D341Med (cell line): ENCODE measurements at regions not wholly inside any gene's neighbourhood (a gene's known extent, or its start where the extent isn't known, plus 50 kb on each side); places are given as distances from the start of the nearest gene placed in this dataset.
"Not testable (repeated sequence)": the region's sequence is repeated elsewhere in the genome, so short reads cannot be mapped to it uniquely, and the experiment has no call there.

ENCODE experiments used
- DNase-seq: peaks from one replicate; pipeline ENCODE4 v3.0.0; 2012; ENCODE audit warnings: low spot score

DNA sequence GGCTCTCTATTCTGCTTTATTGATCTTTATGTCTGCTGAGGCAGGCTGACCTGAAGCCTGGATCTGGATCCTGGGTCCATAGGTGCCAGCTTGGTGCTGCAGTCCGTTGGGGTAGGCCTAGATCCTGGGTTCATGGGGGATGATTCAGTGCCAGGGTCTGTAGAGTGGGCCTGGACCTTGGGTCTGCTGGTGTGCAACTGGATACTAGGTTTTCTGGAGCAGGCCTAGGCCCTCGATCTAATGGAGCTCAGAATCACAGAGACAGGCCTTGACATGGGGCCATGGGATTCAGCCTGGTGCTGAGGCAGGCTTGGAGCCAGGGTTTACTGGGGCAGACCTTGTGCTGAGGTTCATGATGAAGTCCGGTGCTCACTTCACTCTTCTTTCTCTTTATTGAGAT, 358.6 kb downstream of the TEX13C start:
- DNase-seq = no peak

DNA sequence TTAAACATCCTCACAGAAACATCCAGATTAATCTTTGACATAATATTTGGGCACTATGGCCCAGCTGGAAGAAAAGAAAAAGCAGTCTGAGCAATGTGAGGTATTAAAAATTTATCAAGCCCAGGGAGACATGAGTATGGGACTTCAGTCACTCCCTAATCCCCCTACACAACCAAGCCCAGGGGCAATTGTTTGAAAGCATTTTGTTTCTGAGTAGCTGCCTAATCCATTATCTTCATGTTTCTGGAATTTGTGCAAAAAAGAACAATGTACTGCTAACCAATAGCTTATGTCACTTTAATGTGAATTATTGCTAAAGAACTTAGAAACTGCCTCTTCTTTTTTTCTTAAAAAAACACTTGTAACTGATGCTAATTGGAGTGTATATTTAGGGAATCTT, 360.7 kb downstream of the TEX13C start:
- no peak for DNase-seq

DNA sequence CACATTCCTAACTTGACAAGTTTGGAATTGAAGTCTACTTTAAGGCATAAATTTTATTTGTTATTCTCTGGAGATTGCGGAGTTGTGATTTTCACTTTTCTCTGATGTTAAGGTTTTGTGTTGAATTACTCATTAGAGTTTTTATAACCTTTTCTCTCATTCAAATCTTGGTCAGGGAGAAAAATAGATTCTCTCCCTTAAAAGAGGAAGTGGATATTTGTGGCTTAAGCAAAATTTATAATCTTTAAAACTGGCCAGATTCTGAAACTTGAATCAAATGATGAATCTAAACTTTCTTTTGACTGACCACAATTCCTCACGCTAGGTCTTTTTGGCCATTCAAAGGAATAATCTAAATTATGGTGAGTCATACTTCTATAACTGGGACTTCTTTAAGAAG, 361.4 kb downstream of the TEX13C start:
- no peak for DNase-seq

DNA sequence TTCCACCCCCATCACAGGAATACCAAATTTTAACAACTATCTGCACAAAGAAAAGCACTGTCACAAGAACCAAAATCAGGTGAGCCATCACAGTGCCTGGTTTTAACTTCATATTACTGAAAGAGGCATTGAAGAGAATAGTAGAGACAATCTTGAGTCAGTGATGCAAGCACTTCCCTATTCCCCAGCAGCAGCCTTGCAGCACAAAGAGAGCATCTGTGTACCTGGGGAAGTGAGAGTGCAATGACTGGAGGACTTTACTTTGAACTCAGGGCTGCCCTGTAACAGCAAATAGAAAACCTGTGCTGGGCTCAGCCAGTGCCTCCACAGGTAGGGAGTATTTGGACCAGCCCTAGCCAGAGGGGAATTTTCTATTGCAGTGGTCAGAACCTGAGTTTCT, 361.8 kb downstream of the TEX13C start:
- DNase-seq = no peak

DNA sequence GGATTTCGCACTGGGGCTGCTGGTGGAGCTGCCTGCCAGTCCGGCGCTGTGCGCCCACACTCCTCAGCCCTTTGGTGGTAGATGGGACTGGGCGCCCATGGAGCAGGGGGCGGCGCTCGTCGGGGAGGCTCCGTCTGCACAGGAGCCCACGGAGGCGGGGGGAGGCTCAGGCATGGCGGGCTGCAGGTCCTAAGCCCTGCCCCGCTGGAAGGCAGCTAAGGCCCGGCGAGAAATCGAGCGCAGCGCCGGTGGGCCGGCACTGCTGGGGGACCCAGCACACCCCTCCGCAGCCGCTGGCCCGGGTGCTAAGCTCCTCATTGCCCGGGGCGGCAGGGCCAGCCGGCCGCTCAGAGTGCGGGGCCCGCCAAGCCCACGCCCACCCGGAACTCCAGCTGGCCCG, 370.9 kb downstream of the TEX13C start:
- DNase-seq = not testable (repeated sequence)

DNA sequence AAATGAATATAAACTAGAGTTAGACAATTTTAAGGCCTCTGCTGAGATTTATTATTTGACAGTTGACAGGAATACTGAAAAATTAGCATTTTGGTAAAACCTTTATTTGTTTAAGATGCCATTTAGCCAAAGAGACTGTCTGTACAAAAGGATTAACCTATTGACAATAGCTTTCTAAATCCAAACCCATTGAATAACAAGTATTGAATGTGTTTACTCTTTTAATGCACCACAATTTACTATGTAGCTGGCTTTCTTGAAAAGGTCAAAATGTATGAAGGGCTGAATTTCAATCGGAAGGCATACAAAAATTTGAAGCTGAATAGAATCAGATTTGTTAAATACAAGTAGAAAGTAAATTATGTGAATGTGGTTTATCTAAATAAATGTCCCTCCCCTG, 374.5 kb downstream of the TEX13C start:
- no peak for DNase-seq

DNA sequence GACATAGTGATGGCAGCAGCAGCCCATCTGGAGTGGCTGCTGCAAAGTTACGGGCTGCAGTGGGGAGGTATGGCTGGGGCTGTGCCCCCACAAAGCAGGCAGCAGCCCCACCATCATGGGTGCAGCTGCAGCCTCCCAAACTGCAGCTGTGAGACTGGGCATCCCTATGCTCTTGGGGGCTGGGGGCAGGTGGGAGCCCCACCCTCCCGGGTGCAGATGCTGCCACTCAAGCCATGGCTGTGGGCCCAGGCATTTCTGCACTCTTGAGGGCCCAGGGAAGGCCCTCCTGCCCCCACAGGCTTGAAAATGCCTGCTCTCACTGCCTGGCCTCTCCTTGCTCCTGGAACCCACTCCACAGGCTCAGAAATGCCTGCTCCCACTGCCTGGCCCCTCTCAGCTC, 389.4 kb downstream of the TEX13C start:
- no peak for DNase-seq

DNA sequence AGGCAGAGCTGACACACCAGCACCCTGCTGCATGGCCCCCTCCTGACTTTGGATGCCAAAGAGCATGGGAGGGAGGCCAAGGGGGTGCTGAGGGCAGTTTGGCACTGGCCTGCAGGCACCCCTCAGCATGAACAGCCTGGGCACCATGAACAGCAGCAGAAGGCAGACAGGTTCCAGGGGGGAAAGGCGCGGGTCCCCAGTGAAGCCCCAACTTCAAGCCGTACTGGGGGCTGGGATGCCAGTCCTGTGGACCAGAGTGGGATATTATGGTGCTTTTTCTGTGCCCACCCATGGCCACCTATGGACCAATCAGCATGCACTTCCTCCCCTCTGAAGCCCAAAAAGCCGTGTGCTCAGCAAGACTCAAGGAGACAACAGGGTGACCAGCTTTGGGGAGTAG, 389.9 kb downstream of the TEX13C start:
- DNase-seq = no peak

DNA sequence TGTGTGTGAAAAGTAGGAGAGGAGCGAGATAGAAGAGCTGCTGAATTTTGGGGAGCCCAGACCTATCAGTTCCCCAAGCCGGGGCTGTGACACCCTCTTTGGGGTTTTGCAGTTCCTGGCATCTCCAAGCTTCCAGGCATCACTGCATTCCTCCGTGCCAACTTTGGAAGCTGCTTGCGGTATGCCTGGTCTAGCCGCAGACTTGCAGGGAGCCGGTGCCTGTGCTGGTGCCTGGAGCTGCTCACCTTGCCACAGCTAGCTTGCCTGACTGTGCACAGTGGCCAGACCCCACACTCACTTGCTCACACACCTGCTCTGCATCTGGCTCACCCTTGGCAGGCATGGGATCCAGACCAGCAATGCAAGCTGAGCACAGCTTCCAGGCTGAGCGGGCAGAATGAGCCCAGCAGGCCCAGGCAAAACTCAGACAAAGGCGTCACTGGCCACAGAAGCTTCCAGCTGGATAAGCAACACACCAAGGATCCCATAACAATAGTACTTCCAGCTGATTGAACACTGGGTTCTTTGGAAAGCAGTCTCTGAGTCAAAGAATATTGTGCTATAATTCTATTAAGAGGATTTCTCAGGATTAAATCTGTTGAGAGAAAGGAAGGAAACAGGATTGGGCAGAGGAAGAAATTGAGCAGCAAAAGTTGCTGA, 390.9 kb downstream of the TEX13C start:
- DNase-seq = no peak

DNA sequence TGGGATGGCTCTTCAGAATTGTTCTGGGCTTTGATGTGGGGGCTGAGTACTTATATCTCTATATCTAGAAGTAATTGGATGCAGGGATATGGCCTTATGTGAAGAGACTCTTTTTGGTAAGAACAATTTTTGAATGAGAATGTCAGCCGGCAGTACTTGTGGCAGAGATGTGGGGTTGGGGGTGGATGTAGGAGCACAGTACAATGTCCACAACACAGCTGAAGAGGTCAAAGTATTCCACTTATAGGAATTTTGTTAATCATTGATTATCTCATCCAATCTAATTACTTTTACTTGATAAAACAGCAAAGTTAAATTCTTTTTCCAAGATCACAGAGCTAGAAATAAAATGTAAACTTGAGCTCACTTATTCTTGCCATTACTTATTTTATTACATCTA, 391.4 kb downstream of the TEX13C start:
- DNase-seq = no peak

DNA sequence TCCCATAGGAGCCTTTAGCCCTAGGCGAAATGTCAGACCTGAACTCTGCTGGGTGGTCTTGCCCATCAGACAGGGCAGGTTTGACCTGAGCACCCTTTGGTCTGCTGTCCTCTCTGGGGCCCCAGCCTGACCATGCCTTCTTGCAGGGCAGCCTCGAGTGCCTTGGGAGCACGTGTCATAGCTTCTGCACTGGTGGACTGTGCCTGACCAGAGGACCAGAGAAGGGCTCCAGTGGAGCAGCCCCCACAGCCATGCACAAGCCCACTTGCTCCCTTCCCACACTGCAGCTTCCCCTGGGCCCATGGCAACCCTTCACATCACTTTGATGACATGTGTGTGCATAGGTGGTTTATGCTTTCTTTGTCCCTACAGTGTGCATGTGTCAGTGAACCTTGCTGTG, 394.0 kb downstream of the TEX13C start:
- no peak for DNase-seq

DNA sequence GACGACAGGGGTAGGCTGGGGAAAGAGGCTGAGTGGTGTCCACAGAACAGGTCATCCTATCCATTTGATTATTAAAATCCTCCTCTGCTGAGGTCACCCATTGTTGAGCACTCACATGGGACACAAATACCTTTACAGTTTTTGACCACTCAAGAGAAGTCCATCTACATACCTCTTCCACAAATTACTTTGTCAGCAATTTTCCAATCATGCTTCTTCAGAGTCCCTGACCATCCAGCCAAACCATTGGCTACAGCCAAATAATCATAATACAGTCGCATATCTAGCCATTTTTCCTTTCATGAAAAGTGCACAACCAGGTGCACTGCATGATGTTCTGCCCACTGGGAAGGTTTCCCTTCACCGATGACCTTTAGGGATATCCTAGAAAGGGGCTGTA, 407.4 kb downstream of the TEX13C start:
- DNase-seq = no peak

DNA sequence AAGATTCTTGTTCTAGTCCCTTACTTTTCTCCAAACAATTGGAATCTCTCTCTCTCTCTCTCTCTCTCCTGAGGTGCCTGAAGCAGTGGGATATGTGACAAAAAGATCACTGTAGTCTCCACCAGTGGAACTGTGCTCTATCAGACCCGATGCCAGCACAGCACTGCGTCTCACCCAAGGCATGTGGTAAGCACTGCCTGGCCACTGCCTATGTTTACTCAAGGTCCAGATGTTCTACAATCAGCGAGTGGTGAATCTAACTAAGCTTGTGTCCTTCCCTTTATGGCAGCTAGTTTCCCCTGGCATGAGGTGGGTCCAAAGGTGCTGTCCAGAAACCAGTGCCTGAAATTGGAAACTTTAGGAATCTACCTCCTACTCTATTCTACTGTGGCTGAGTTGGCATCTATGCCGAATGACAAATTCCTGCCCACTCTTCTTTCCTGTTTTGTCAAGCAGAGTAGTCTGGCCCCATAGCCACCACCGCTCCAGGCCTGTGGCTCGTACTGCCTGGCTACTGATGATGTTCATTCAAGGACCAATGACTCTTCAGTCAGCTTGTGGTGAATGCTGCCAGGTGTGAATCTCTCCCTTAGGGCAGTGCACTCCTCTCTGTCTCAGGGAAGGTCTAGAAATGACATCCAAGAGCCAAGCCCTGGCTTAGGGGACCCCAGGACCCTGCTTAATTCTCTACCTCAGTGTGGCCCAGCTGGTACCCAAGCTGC, 416.5 kb downstream of the TEX13C start:
- DNase-seq = no peak

DNA sequence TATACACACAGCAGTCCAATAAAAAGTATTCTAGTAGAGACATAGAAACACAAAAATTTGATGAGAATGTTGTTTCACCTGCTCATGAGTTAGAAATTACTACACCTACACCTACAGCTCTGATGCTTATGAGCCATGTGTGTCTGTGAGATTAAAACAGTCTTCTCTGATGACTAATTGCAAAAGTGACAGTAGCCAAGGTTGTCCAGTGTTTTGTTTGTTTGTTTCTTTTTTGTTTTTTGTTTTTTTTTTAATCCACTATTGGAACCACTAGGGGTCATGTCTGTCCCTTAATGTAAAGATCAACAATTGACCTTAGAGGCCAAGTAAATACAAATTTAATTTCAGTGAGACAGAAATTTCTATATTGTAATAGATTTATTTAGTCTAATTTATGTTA, 423.1 kb downstream of the TEX13C start:
- no peak for DNase-seq

DNA sequence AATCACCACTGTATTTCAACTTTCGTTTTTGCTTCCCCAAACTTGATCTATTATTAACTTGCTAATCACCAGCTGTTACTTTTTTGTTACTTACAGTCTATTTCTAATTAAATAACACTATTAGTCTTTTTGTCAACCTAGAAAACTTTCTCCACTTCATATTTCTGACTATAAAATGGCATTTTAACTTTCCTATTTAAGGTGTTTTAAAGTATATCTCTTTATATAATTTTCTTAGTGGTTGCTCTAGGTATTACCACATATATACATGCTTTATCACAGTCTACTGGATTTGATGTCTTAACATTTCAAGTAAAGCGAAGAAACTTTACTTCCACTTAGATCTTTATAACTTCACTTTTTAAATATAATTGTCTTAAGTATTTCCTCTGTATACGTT, 421.2 kb downstream of the DCAF12L2 start:
- no peak for DNase-seq

DNA sequence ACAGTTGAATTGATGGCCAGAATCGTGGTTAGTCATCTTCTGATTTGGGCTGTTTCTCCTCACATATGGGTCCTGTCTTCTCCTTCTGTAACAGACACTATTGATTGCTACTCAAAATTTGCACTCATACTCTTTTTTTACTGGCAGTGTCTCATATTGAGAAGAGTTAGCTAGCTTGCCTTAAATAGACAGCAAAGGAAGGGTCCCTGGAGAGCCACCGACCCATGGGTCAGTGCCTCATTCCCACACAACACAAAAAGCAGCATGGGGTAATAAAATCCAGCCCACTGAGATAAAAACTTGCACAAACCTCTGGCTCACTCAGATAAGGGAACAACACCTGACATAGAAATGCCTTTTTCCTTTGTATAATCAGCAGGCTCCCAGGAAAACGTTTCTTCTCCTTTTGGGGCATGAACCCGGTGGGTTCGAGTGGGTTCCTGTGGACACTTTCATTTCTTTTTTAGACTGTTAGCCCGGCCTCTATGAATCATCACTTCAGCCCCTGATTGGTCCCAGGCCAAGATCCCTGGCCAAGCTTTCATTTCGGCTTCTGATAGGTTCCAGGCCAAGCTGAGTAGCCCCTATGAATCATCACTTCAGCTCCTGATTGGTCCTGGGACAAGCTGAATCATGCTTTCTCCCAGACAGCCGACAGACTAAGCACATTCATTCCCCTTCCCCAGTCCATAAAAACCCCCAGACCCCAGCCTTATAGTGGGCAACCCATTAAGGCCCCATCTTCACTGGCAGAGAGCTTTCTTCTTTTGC, 408.1 kb downstream of the DCAF12L2 start:
- DNase-seq = no peak

DNA sequence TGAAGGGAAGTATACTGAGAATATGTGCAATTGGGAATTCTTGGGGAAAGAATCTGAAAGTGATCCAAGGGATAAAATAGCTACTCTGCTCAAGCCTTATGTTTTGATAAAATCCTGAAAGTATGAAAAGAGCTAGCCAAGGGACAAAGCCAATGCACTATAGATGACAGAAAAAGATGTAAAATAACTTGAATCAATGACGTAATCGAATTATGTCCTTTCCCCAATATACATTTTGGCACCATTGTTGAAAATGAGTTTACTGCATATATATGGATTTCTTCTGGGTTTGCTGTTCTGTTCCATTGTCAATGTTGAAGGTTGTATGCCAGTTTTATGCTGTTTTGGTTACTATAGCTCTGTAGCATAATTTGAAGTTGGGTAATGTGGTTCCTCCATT, 407.3 kb downstream of the DCAF12L2 start:
- no peak for DNase-seq

DNA sequence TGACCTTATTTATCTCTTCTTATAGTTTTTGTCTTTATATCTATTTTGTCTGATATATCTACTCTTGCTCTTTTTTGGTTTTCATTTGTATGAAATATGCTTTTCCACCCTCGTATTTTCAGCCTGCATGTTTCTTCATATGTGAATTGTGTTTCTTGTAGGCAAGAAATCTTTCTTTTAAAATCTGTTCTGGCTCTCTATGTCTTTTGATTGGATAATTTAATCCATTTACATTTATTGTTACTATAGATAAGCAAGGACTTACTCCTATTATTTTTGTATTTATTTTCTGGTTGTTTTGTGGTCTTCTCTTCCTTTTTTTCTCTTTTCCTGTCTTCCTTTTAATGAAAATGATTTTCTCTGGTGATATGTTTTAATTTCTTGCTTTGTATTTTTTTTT, 403.1 kb downstream of the DCAF12L2 start:
- no peak for DNase-seq

DNA sequence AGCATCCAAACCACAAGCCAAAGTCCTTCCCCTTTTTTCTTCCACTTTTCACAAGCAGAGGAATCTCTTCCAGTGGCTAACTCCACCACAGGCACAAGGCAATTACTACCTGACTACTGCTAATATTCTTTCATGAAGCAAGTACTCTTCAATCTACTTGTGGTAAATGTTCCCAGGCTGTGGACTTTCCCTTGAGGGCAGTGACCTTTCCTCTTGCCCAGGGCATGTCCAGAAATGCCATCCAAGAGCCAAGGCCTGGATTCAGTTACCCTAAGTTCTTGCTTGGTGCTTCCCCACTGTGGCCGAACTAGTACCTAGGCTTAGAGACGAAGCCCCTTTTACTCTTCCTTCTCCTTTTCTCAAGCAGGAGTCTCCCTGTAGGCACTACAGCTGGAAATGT, 400.7 kb downstream of the DCAF12L2 start:
- no peak for DNase-seq

DNA sequence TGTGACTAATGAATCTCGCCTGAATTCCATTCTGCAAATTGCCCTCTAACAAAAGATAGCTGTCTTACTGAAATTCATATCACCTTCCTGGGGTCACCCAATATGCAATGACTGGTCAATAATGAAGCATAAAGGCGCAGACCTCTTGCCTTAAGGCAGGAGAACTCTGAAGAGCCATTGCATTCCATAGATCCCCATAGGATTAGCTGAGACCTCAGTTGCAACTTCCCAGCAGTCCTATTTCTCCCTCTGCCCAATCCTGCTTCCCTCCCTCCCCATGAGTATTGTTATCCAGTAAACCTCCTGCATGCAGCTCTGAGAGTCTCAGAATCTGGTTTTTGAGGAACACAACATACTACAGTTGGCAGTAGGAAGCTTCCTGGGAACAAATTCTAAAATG, 396.5 kb downstream of the DCAF12L2 start:
- DNase-seq = no peak

DNA sequence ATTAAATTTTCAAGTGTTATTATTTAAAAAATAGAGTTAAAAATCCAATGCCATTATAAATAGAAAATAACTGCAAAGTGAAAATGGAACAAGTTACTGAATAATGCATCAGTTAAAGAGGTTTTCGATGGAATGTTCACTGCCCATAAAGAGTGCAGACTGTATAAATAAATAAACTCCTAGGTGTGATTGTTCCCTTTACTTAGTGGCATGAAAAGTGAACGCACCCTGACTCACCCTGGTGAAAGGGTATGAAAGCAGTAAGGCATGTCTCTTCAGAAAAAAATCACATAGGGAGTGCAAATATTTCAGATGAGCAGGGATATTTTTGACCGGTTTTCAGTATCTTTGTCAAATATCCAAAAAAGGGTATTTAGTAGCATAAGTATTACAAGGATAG, 387.8 kb downstream of the DCAF12L2 start:
- DNase-seq = no peak

DNA sequence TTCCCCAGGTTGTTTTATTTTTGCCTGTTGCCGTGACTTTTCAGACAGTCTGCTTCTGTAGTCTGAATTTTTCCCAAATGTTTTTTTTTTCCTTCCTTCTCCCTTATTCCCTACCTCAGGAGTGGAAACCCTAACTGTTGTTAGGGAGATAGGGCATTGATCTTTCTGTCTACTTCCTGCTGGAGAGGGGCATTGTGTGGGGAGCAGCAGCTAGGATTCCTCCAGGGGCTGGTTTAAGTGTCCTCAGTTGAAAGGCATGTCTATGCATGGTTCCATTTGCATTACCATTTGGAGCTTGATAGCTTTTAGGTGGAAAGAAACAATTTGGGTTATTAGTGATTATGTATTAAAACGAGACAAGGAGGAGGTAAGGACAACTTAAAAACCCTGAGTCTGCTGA, 383.9 kb downstream of the DCAF12L2 start:
- no peak for DNase-seq

DNA sequence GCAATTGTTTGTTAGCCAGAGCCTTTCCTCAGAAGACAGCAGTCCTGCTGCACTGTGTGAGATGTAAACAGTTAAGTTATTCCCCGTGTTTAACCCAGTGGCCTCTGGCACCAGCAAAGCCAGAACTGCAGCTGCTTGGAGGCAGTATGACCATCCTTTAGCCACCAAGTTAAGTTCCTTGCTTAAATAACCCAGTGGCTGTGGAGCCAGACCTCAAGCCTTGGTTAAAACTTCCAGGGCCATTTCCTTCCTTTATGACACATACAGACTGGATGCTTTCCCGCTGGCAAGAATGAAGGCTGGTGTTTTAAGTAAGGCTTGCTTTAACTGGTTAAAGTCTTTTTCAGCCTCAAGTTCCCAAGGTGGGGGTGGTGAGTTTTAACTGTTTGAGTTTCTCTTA, 379.8 kb downstream of the DCAF12L2 start:
- DNase-seq = no peak
